ENCODE measurements at regions not wholly inside any gene's neighbourhood (a gene's known extent, or its start where the extent isn't known, plus 50 kb on each side); places are given as distances from the start of the nearest gene placed in this dataset.

GRCh38 chr2:101612019-101612418 is 85.5 kb upstream of the MAP4K4 start:
- Histone ChIP-seq H3K9me3 (ENCODE audit: control insufficient read depth, low read depth, low read length) (no peaks in the 10 kb centered on the region), H3K27ac (ENCODE audit: control insufficient read depth, insufficient read depth, low read length) (no peak overlapping the region), H3K9me1 (ENCODE audit: control insufficient read depth, extremely low read depth, insufficient read depth, low read length) (no peaks in the 10 kb centered on the region), H3K4me2 (ENCODE audit: control insufficient read depth, extremely low read depth, insufficient read depth, low read depth, low read length) (no peak overlapping the region), H3K36me3 (ENCODE audit: control insufficient read depth in 2 of 2, extremely low read depth in 1 of 2, insufficient read depth in 2 of 2, low read length in 2 of 2) (no peaks in the 10 kb centered on the region), H3K27me3 (ENCODE audit: control insufficient read depth, extremely low read depth, insufficient read depth, low read length) (no peaks in the 10 kb centered on the region), H4K20me1 (ENCODE audit: control insufficient read depth, extremely low read depth, insufficient read depth, low read length) (no peaks in the 10 kb centered on the region), H2AFZ (ENCODE audit: control insufficient read depth, low read length) (no peak overlapping the region), H3K4me1 (ENCODE audit: control insufficient read depth, extremely low read depth, insufficient read depth, low read length) (no peaks in the 10 kb centered on the region), H3K79me2 (ENCODE audit: control insufficient read depth, insufficient read depth, low read length) (no peaks in the 10 kb centered on the region), H3K4me3 (ENCODE audit: control insufficient read depth in 2 of 3, extremely low read depth in 1 of 3, insufficient read depth in 2 of 3, low read depth in 1 of 3, low read length in 3 of 3) (no peak overlapping the region), H3K9ac (ENCODE audit: control insufficient read depth, extremely low read depth, insufficient read depth, low read length) (no peak overlapping the region)
- FAIRE-seq (no peak), DNase-seq (ENCODE audit: low read depth, low spot score) (no peak)
- no peak for TF ChIP-seq EZH2 (IDR thresholded peaks at IDR 0.05; ENCODE audit: low read length)
- TF ChIP-seq CTCF (optimal IDR thresholded peaks at IDR 0.05 in 1 of 3, IDR thresholded peaks at IDR 0.05 in 1 of 3, conservative IDR thresholded peaks at IDR 0.05 in 1 of 3; ENCODE audit: extremely low read depth in 1 of 3, insufficient read depth in 2 of 3, low read length in 3 of 3): no peak
- dilution Hi-C loops (cut with MboI; ENCODE audit: extremely low pct_ligation_motif_present, low sequenced_read_pairs): no loop called here

- DNase-seq (ENCODE audit: low read depth, low spot score): no peak
- dilution Hi-C loops (cut with MboI; ENCODE audit: extremely low pct_ligation_motif_present, low sequenced_read_pairs): no loop called here
- no peaks in the 10 kb centered on the region for H4K20me1 ChIP-seq (ENCODE audit: control insufficient read depth, extremely low read depth, insufficient read depth, low read length)
- H3K9me1 ChIP-seq (ENCODE audit: control insufficient read depth, extremely low read depth, insufficient read depth, low read length): no peaks in the 10 kb centered on the region
- H3K9ac ChIP-seq (ENCODE audit: control insufficient read depth, extremely low read depth, insufficient read depth, low read length): no peak overlapping the region
- no peak overlapping the region for H2AFZ ChIP-seq (ENCODE audit: control insufficient read depth, low read length)
- TF ChIP-seq CTCF (optimal IDR thresholded peaks at IDR 0.05 in 1 of 3, IDR thresholded peaks at IDR 0.05 in 1 of 3, conservative IDR thresholded peaks at IDR 0.05 in 1 of 3; ENCODE audit: extremely low read depth in 1 of 3, insufficient read depth in 2 of 3, low read length in 3 of 3): no peak
- TF ChIP-seq EZH2 (IDR thresholded peaks at IDR 0.05; ENCODE audit: low read length): no peak
- no peak overlapping the region for H3K4me2 ChIP-seq (ENCODE audit: control insufficient read depth, extremely low read depth, insufficient read depth, low read depth, low read length)
- H3K27ac ChIP-seq (ENCODE audit: control insufficient read depth, insufficient read depth, low read length): no peak overlapping the region
- no peaks in the 10 kb centered on the region for H3K9me3 ChIP-seq (ENCODE audit: control insufficient read depth, low read depth, low read length)
- H3K36me3 ChIP-seq (ENCODE audit: control insufficient read depth in 2 of 2, extremely low read depth in 1 of 2, insufficient read depth in 2 of 2, low read length in 2 of 2): no peaks in the 10 kb centered on the region
- no peak overlapping the region for H3K4me3 ChIP-seq (ENCODE audit: control insufficient read depth in 2 of 3, extremely low read depth in 1 of 3, insufficient read depth in 2 of 3, low read depth in 1 of 3, low read length in 3 of 3)
- H3K79me2 ChIP-seq (ENCODE audit: control insufficient read depth, insufficient read depth, low read length): no peaks in the 10 kb centered on the region
- no peaks in the 10 kb centered on the region for H3K4me1 ChIP-seq (ENCODE audit: control insufficient read depth, extremely low read depth, insufficient read depth, low read length)
- FAIRE-seq: no peak
- no peaks in the 10 kb centered on the region for H3K27me3 ChIP-seq (ENCODE audit: control insufficient read depth, extremely low read depth, insufficient read depth, low read length)
Observed at GRCh38 chr2:101610750-101611315, 86.7 kb upstream of the MAP4K4 start.

Data from keratinocyte (primary cell).